Body of pancreas (tissue), 4 donors: ENCODE measurements at regions not wholly inside any gene's neighbourhood (a gene's known extent, or its start where the extent isn't known, plus 50 kb on each side); places are given as distances from the start of the nearest gene placed in this dataset.

Source experiments
- ATAC-seq: fragments of 150-250 bp; one replicate; pipeline ENCODE4 v1.9.1; 2016
- DNase-seq, 4 donors: peaks; one replicate each; pipeline ENCODE4 v3.0.0-alpha.2; 2019
- H3K27ac ChIP-seq, 4 donors: fragments of 200-600 bp; sonication (generic); 1 replicate in 3 of 4; 2 replicates in 1 of 4; pipeline versions ENCODE4 v1.5.1 to v1.6.1; 2016 to 2019; ENCODE audit warnings: mild to moderate bottlenecking in 1 of 4, mixed read lengths in 1 of 4, moderate library complexity in 1 of 4
- H3K27me3 ChIP-seq, 2 donors: fragments of 200-600 bp; sonication (generic); one replicate each; pipeline ENCODE4 v1.6.0; 2016; ENCODE audit warnings: mild to moderate bottlenecking in 1 of 2
- H3K36me3 ChIP-seq, 2 donors: fragments of 200-600 bp; sonication (generic); replicated peaks in 1 of 2; 2 replicates each; pipeline ENCODE4 v1.5.1; 2016; ENCODE audit warnings: low read depth in 2 of 2; ENCODE audit not compliant: insufficient read depth in 1 of 2
- H3K4me1 ChIP-seq: fragments of 200-600 bp; sonication (generic); one replicate; pipeline ENCODE4 v1.6.0; 2016
- H3K4me3 ChIP-seq, 2 donors: fragments of 200-600 bp; sonication (generic); 1 replicate in 1 of 2; 2 replicates in 1 of 2; pipeline ENCODE4 v1.5.1; 2016 to 2019
- H3K9me3 ChIP-seq, 3 donors: fragments of 200-600 bp; sonication (generic); 1 replicate in 2 of 3; 2 replicates in 1 of 3; pipeline ENCODE4 v1.5.1; 2016
- CTCF ChIP-seq, 7 experiments: fragments of 450-650 bp in 4 of 7; fragments of 200-600 bp in 3 of 7; sonication (generic) in 3 of 7; IDR thresholded peaks; one replicate each; pipeline ENCODE4 v1.5.1; 2016 to 2019; ENCODE audit warnings: antibody characterized with exemption in 7 of 7
- POLR2A ChIP-seq, 3 donors: fragments of 450-650 bp; IDR thresholded peaks; one replicate each; pipeline ENCODE4 v1.6.1; 2016; ENCODE audit warnings: antibody characterized with exemption in 3 of 3, mild to moderate bottlenecking in 2 of 3
- WGBS, 2 donors: methylation state at CpG; one replicate each; pipeline ENCODE4 v1.1.5; 2017; 5-methylcytosine and 5-hydroxymethylcytosine counted together
- intact Hi-C: fragments of 100-400 bp; cut with DNase I; formaldehyde crosslinking; loops from one replicate; pipeline ENCODE4 v1.15.1; 2023

GRCh38 chr13:107462501-107462900 lies 752.8 kb downstream of the LIG4 start:
- no peak overlapping the region for H3K4me3 ChIP-seq
- no peaks in the 10 kb centered on the region for H3K27me3 ChIP-seq
- intact Hi-C loops: no loop called here
- no peaks in the 10 kb centered on the region for H3K4me1 ChIP-seq
- ATAC-seq (no peak), DNase-seq (no peak)
- no peaks in the 10 kb centered on the region for H3K36me3 ChIP-seq
- TF ChIP-seq CTCF (IDR thresholded peaks at IDR 0.05): no peak
- no peak for TF ChIP-seq POLR2A (IDR thresholded peaks at IDR 0.05)
- no peak overlapping the region for H3K27ac ChIP-seq
- no peaks in the 10 kb centered on the region for H3K9me3 ChIP-seq
- WGBS, 2 donors: 64 to 72% methylated on average over 2 of the region's 2 CpGs

GRCh38 chr13:107461751-107462150 lies 753.6 kb downstream of the LIG4 start:
- no peak overlapping the region for H3K4me3 ChIP-seq
- WGBS, 2 donors: 33 to 42% methylated on average over 1 of the region's 1 CpG
- intact Hi-C loops: no loop called here

GRCh38 chr13:107459430-107459829 lies 755.9 kb downstream of the LIG4 start:
- no peak for DNase-seq
- WGBS, 2 donors: 79 to 81% methylated on average over 3 of the region's 3 CpGs
- TF ChIP-seq POLR2A (IDR thresholded peaks at IDR 0.05) (no peak), CTCF (IDR thresholded peaks at IDR 0.05) (no peak)
- H3K27ac ChIP-seq: no peak overlapping the region
- ATAC-seq: no peak
- intact Hi-C loops: no loop called here
- H3K27me3 ChIP-seq: no peaks in the 10 kb centered on the region
- no peak overlapping the region for H3K4me3 ChIP-seq
- H3K36me3 ChIP-seq: no peaks in the 10 kb centered on the region
- H3K9me3 ChIP-seq: no peaks in the 10 kb centered on the region
- no peaks in the 10 kb centered on the region for H3K4me1 ChIP-seq

More at GRCh38 chr13:107461751-107462150, 753.6 kb downstream of the LIG4 start:
- no peaks in the 10 kb centered on the region for H3K4me1 ChIP-seq
- no peaks in the 10 kb centered on the region for H3K36me3 ChIP-seq
- no peak for ATAC-seq
- no peaks in the 10 kb centered on the region for H3K27me3 ChIP-seq
- no peak for DNase-seq
- no peaks in the 10 kb centered on the region for H3K9me3 ChIP-seq
- TF ChIP-seq CTCF (IDR thresholded peaks at IDR 0.05): no peak
- TF ChIP-seq POLR2A (IDR thresholded peaks at IDR 0.05): no peak
- H3K27ac ChIP-seq: no peak overlapping the region

- no peak for TF ChIP-seq CTCF (IDR thresholded peaks at IDR 0.05)
- TF ChIP-seq POLR2A (IDR thresholded peaks at IDR 0.05): no peak
- H3K36me3 ChIP-seq: no peaks in the 10 kb centered on the region
- intact Hi-C loops: no loop called here
- 72 to 79% methylated on average over 8 to 10 of the region's 10 CpGs for WGBS, 2 donors
- no peaks in the 10 kb centered on the region for H3K9me3 ChIP-seq
- H3K27me3 ChIP-seq: no peaks in the 10 kb centered on the region
- H3K4me3 ChIP-seq: no peak overlapping the region
- H3K4me1 ChIP-seq: no peaks in the 10 kb centered on the region
- no peak overlapping the region for H3K27ac ChIP-seq
- ATAC-seq (no peak), DNase-seq (no peak)
Observed at GRCh38 chr13:107458269-107458668, 757.1 kb downstream of the LIG4 start.

- Histone ChIP-seq H3K4me1 (no peaks in the 10 kb centered on the region), H3K27me3 (no peaks in the 10 kb centered on the region), H3K27ac (no peak overlapping the region), H3K9me3 (no peaks in the 10 kb centered on the region), H3K36me3 (no peaks in the 10 kb centered on the region), H3K4me3 (no peak overlapping the region)
- WGBS, 2 donors: 5 to 8% methylated on average over 2 of the region's 2 CpGs
- intact Hi-C loops: no loop called here
- DNase-seq (no peak), ATAC-seq (no peak)
- TF ChIP-seq POLR2A (IDR thresholded peaks at IDR 0.05) (no peak), CTCF (IDR thresholded peaks at IDR 0.05) (no peak)
Observed at GRCh38 chr13:107457686-107458085, 757.6 kb downstream of the LIG4 start.
